Astrocyte of the spinal cord (primary cell): ENCODE measurements at regions not wholly inside any gene's neighbourhood (a gene's known extent, or its start where the extent isn't known, plus 50 kb on each side); places are given as distances from the start of the nearest gene placed in this dataset.
A peak's percentile ranks its signal among the peaks of the same experiment; 100 is the strongest.

Source experiments
- DNase-seq: peaks from one replicate; pipeline ENCODE4 v3.0.0; 2011; ENCODE audit warnings: low read depth, low spot score
- H3K4me3 ChIP-seq: 2 replicates; pipeline ENCODE4 v1.5.1; 2011; ENCODE audit warnings: low read depth, mild to moderate bottlenecking, low read length, moderate library complexity
- in situ Hi-C: cut with HindIII; loops from 2 replicates; pipeline ENCODE4 v1.10.0; 2017; ENCODE audit warnings: low sequenced_read_pairs
- TF ChIP-seq, protein P1 (sequence below): IDR thresholded peaks from 2 replicates; pipeline ENCODE4 v1.5.1; 2012; ENCODE audit warnings: low read depth, mild to moderate bottlenecking, low read length, inconsistent platforms

- in situ Hi-C loops = no loop called here
- TF ChIP-seq, protein P1, sequence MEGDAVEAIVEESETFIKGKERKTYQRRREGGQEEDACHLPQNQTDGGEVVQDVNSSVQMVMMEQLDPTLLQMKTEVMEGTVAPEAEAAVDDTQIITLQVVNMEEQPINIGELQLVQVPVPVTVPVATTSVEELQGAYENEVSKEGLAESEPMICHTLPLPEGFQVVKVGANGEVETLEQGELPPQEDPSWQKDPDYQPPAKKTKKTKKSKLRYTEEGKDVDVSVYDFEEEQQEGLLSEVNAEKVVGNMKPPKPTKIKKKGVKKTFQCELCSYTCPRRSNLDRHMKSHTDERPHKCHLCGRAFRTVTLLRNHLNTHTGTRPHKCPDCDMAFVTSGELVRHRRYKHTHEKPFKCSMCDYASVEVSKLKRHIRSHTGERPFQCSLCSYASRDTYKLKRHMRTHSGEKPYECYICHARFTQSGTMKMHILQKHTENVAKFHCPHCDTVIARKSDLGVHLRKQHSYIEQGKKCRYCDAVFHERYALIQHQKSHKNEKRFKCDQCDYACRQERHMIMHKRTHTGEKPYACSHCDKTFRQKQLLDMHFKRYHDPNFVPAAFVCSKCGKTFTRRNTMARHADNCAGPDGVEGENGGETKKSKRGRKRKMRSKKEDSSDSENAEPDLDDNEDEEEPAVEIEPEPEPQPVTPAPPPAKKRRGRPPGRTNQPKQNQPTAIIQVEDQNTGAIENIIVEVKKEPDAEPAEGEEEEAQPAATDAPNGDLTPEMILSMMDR = no peak
- H3K4me3 ChIP-seq = no peak overlapping the region
- no peak for DNase-seq
These were observed 580.4 kb upstream of the KCND2 start for GRCh38 chr7:119692541-119692940.

DNA sequence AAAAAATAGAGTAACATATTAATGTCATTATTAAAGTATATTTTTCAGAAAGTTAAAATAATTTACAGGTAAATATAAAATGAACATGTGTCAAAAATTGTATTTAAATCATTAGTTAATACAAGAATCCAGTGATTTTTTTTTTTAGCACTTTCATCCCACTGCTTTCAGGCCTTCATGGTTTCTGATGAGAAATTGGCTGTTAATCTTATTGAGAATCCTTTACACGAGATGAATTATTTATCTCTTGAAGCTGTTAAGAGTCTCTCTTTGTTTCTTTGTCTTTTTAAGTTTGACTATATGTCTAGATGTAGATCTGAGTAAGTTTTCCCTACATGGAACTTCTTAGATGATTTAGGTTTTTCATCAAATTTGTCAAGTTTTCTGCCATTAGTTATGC lies 578.5 kb upstream of the KCND2 start:
- DNase-seq = no peak
- H3K4me3 ChIP-seq = no peak overlapping the region
- TF ChIP-seq, protein P1 = no peak
- in situ Hi-C loops = no loop called here

DNA sequence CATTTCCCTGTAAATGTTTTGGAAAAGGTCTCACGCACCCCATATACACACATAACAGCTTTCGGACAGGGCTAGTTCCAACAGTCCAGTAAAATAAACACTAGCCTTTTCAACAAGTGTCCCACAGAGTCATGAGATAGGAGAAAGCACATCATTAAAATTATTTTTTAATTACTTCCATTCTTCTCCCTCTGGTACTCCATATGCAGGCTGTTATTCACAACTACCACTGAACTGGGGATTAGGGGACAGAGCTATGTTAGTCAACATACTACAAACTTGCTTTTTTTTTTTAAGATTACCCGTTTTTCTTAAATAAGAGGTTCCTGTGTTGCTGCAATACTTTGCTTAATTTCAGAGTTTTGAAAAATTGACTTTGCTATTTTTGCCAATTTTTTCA lies 576.6 kb upstream of the KCND2 start:
- in situ Hi-C loops = no loop called here
- no peak overlapping the region for H3K4me3 ChIP-seq
- TF ChIP-seq, protein P1 = no peak
- DNase-seq = no peak

GRCh38 chr7:119703895-119704294 lies 569.1 kb upstream of the KCND2 start:
- DNase-seq = peak; percentile 18
- no peak overlapping the region for H3K4me3 ChIP-seq
- in situ Hi-C loops = no loop called here
- TF ChIP-seq, protein P1 = no peak

DNA sequence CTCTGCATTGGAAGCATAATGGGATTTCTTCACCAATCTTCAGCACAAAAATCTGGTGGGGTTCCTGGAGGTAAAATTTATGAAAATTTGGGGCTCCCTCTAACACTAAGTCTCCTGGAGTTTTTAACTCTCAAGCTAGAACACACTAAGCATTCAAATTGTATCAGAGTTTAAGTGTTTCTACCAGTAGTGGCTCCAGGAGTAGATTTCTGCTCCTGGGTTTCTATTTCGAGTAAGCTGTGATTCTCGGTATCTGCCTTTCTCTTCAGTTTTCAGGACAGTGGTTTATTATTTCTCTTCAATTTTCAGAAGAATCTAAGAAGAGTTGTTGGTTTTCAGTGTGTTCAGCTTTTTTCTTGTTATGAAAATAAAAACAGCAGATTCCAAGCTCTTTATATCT lies 566.4 kb upstream of the KCND2 start:
- H3K4me3 ChIP-seq = no peak overlapping the region
- in situ Hi-C loops = no loop called here
- TF ChIP-seq, protein P1 = no peak
- DNase-seq = no peak

- no peak for DNase-seq
- no peak overlapping the region for H3K4me3 ChIP-seq
- TF ChIP-seq, protein P1 = no peak
- in situ Hi-C loops = no loop called here
These were observed 564.1 kb upstream of the KCND2 start for GRCh38 chr7:119708891-119709290.

DNA sequence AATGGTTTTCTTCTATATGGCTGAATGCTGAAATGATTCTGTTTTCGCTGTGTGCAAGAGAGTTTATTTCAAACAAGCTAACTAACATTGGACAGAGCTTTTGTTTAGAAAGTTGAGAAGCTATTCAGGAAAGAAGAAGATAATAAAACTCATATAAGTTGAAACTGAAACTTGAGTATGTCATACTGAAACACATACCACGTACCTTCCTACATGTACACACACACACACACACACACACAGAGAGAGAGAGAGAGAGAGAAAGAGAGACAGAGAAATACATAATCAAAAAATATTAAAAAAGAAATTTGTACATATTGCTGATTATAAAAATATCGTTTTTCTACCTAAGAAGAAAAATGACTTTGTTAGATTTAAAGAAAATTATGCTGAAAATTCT lies 561.9 kb upstream of the KCND2 start:
- TF ChIP-seq, protein P1 = no peak
- in situ Hi-C loops = no loop called here
- DNase-seq = no peak
- no peak overlapping the region for H3K4me3 ChIP-seq
